HEK293 (cell line): ENCODE measurements at regions not wholly inside any gene's neighbourhood (a gene's known extent, or its start where the extent isn't known, plus 50 kb on each side); places are given as distances from the start of the nearest gene placed in this dataset.

ENCODE experiments used
- CTCF ChIA-PET: fragments of 350-600 bp; formaldehyde crosslinking; extraction: SDS; loops from one replicate; lab custom pipeline; 2021; ENCODE audit warnings: antibody characterized with exemption; lab: Yijun Ruan, JAX
- POLR2A ChIA-PET: fragments of 300-600 bp; formaldehyde crosslinking; extraction: SDS; loops from one replicate; lab custom pipeline; 2020; ENCODE audit warnings: antibody characterized with exemption, inconsistent platforms; lab: Yijun Ruan, JAX
- H3K27ac ChIP-seq: fragments of 200-500 bp; sonication (Bioruptor generic); 2 replicates; pipeline ENCODE4 v1.5.1; 2014; ENCODE audit warnings: low read depth, low read length, control low read depth, inconsistent platforms; ENCODE audit errors: extremely low read depth
- H3K36me3 ChIP-seq, 2 experiments: fragments of 200-500 bp in 1 of 2; sonication (Bioruptor generic) in 1 of 2; 1 replicate in 1 of 2; 2 replicates in 1 of 2; pipeline ENCODE4 v1.5.1; 2014 to 2017; ENCODE audit warnings: inconsistent platforms in 2 of 2, low read length in 2 of 2; ENCODE audit not compliant: control insufficient read depth in 2 of 2, insufficient read depth in 1 of 2
- H3K4me1 ChIP-seq: fragments of 200-500 bp; sonication (Bioruptor generic); 2 replicates; pipeline ENCODE4 v1.5.1; 2014; ENCODE audit warnings: mild to moderate bottlenecking, low read length, inconsistent platforms; ENCODE audit not compliant: control insufficient read depth, insufficient read depth
- H3K4me3 ChIP-seq: 2 replicates; pipeline ENCODE4 v1.5.1; 2011; ENCODE audit warnings: low read depth, mild to moderate bottlenecking, control low read depth, low read length, moderate library complexity
- H3K9me3 ChIP-seq: fragments of 200-500 bp; sonication (Bioruptor generic); 2 replicates; pipeline ENCODE4 v1.5.1; 2014; ENCODE audit warnings: low read depth, low read length, inconsistent platforms; ENCODE audit not compliant: control insufficient read depth, insufficient read depth
- AEBP2 ChIP-seq: fragments of 450-650 bp; formaldehyde crosslinking; IDR thresholded peaks from 2 replicates; pipeline ENCODE4 v1.5.1; 2016; ENCODE audit warnings: missing biosample characterization, missing genetic modification characterization, borderline replicate concordance
- BCL6B ChIP-seq: fragments of 450-650 bp; formaldehyde crosslinking; IDR thresholded peaks from 2 replicates; pipeline ENCODE4 v1.5.1; 2017; ENCODE audit warnings: missing biosample characterization, missing genetic modification characterization
- INSM2 ChIP-seq: fragments of 450-650 bp; formaldehyde crosslinking; IDR thresholded peaks from 2 replicates; pipeline ENCODE4 v1.5.1; 2016; ENCODE audit warnings: missing biosample characterization, missing genetic modification characterization
- KLF10 ChIP-seq: fragments of 450-650 bp; IDR thresholded peaks from 2 replicates; pipeline ENCODE4 v1.5.1; 2018; ENCODE audit warnings: missing biosample characterization, mild to moderate bottlenecking, missing genetic modification characterization
- KLF17 ChIP-seq: fragments of 450-650 bp; formaldehyde crosslinking; IDR thresholded peaks from 2 replicates; pipeline ENCODE4 v1.5.1; 2016; ENCODE audit warnings: missing biosample characterization, missing genetic modification characterization
- PATZ1 ChIP-seq: fragments of 450-650 bp; formaldehyde crosslinking; IDR thresholded peaks from 2 replicates; pipeline ENCODE4 v1.5.1; 2016; ENCODE audit warnings: missing biosample characterization, missing genetic modification characterization
- SP7 ChIP-seq: fragments of 450-650 bp; formaldehyde crosslinking; IDR thresholded peaks from 2 replicates; pipeline ENCODE4 v1.5.1; 2016; ENCODE audit warnings: missing biosample characterization, missing genetic modification characterization
- ZBTB26 ChIP-seq: fragments of 450-650 bp; formaldehyde crosslinking; optimal IDR thresholded peaks from 2 replicates; pipeline ENCODE3; 2016; ENCODE audit warnings: missing biosample characterization, mild to moderate bottlenecking, missing genetic modification characterization
- ZNF114 ChIP-seq: fragments of 450-650 bp; formaldehyde crosslinking; IDR thresholded peaks from 2 replicates; pipeline ENCODE4 v1.5.0; 2017; ENCODE audit warnings: missing biosample characterization, missing genetic modification characterization
- ZNF174 ChIP-seq: fragments of 450-650 bp; formaldehyde crosslinking; IDR thresholded peaks from 2 replicates; pipeline ENCODE4 v1.5.0; 2017; ENCODE audit warnings: missing biosample characterization, mild to moderate bottlenecking, missing genetic modification characterization
- ZNF23 ChIP-seq: fragments of 450-650 bp; formaldehyde crosslinking; IDR thresholded peaks from 2 replicates; pipeline ENCODE4 v1.5.1; 2016; ENCODE audit warnings: missing biosample characterization, missing genetic modification characterization, borderline replicate concordance
- ZNF302 ChIP-seq: fragments of 450-650 bp; formaldehyde crosslinking; IDR thresholded peaks from 2 replicates; pipeline ENCODE4 v1.5.1; 2016; ENCODE audit warnings: missing biosample characterization, missing genetic modification characterization, low read depth
- ZNF426 ChIP-seq: fragments of 450-650 bp; formaldehyde crosslinking; IDR thresholded peaks from 2 replicates; pipeline ENCODE4 v1.5.1; 2017; ENCODE audit warnings: missing biosample characterization, missing genetic modification characterization, mild to moderate bottlenecking, inconsistent platforms, moderate library complexity
- ZNF513 ChIP-seq: fragments of 450-650 bp; IDR thresholded peaks from 2 replicates; pipeline ENCODE4 v1.5.1; 2018; ENCODE audit warnings: missing biosample characterization, missing genetic modification characterization
- ZNF610 ChIP-seq: fragments of 450-650 bp; formaldehyde crosslinking; IDR thresholded peaks from 2 replicates; pipeline ENCODE4 v1.5.1; 2016; ENCODE audit warnings: missing biosample characterization, missing genetic modification characterization, borderline replicate concordance
- ZNF785 ChIP-seq: fragments of 450-650 bp; formaldehyde crosslinking; IDR thresholded peaks from 2 replicates; pipeline ENCODE4 v1.5.1; 2016; ENCODE audit warnings: missing biosample characterization, missing genetic modification characterization
- ZSCAN4 ChIP-seq: fragments of 450-650 bp; formaldehyde crosslinking; IDR thresholded peaks from 2 replicates; pipeline ENCODE4 v1.5.1; 2017; ENCODE audit warnings: missing biosample characterization, missing genetic modification characterization

- Histone ChIP-seq H3K27ac (no peak overlapping the region), H3K4me1 (peaks cover 10% of the 10 kb centered on the region), H3K36me3 (no peaks in the 10 kb centered on the region)
- no peak for TF ChIP-seq ZNF114 (tag by site-specific recombination)
- TF ChIP-seq ZNF785 (tag by site-specific recombination): no peak
- TF ChIP-seq ZNF23 (tag by site-specific recombination): no peak
- TF ChIP-seq PATZ1: no peak
- no peak for TF ChIP-seq AEBP2 (tag by site-specific recombination)
- TF ChIP-seq BCL6B (tag by site-specific recombination): no peak
- TF ChIP-seq SP7: no peak
- no peak for TF ChIP-seq ZSCAN4 (tag by site-specific recombination)
- no peak for TF ChIP-seq ZNF426
- TF ChIP-seq, all 188 proteins: peak for 0
- CTCF ChIA-PET: interaction anchor here (0.7 to 1.8 kb wide), 4 partner anchors 10 to 524 kb away, joined by 3 to 6 read pairs (median 4); no protein-coding TSS in a partner anchor
- POLR2A ChIA-PET: no interaction called here
- H3K9me3 ChIP-seq: no peaks in the 10 kb centered on the region
- H3K4me3 ChIP-seq: no peak overlapping the region
These were observed 524.7 kb upstream of the MCTP2 start for GRCh38 chr15:93706495-93707292.

- Histone ChIP-seq H3K27ac (no peak overlapping the region), H3K9me3 (no peaks in the 10 kb centered on the region), H3K4me1 (peaks cover 10% of the 10 kb centered on the region), H3K36me3 (no peaks in the 10 kb centered on the region), H3K4me3 (no peak overlapping the region)
- ChIA-PET CTCF (interaction anchor here (0.7 to 1.8 kb wide), 4 partner anchors 11 to 525 kb away, joined by 3 to 6 read pairs (median 4); no protein-coding TSS in a partner anchor), POLR2A (no interaction called here)
- TF ChIP-seq ZNF302 (tag by site-specific recombination) (no peak), INSM2 (tag by site-specific recombination) (no peak), KLF17 (tag by site-specific recombination) (no peak), ZNF610 (no peak), ZNF174 (no peak), AEBP2 (tag by site-specific recombination) (no peak), ZBTB26 (tag by site-specific recombination) (no peak), ZNF513 (tag by site-specific recombination) (no peak), KLF10 (tag by site-specific recombination) (no peak)
These were observed 525.5 kb upstream of the MCTP2 start for GRCh38 chr15:93705753-93706455.
